ENCODE measurements at regions not wholly inside any gene's neighbourhood (a gene's known extent, or its start where the extent isn't known, plus 50 kb on each side); places are given as distances from the start of the nearest gene placed in this dataset.

- no CpG with 5 or more reads among the region's 1 CpG for WGBS (ENCODE audit: extremely low coverage, insufficient read length, low lambda C conversion rate)
Observed at GRCh38 chr5:75839547-75839946, 122.3 kb upstream of the POC5 start.

More at GRCh38 chr5:75839547-75839946, 122.3 kb upstream of the POC5 start:
- H3K23me2 ChIP-seq (ENCODE audit: insufficient read length, low read depth, low read length, poor library complexity, severe bottlenecking), result no peaks in the 10 kb centered on the region
- H3K4me1 ChIP-seq (ENCODE audit: insufficient read depth, low read length), result no peaks in the 10 kb centered on the region
- no peak for TF ChIP-seq CTCF (conservative IDR thresholded peaks at IDR 0.05)
- no peaks in the 10 kb centered on the region for H3K79me2 ChIP-seq (ENCODE audit: insufficient read depth, low read length)
- H4K8ac ChIP-seq (replicated peaks; ENCODE audit: insufficient read length, low read depth, low read length), result no peak overlapping the region
- H3K23ac ChIP-seq (ENCODE audit: insufficient read length, low read depth, low read length), result no peak overlapping the region
- H2BK5ac ChIP-seq (ENCODE audit: insufficient read length, low read length), result no peak overlapping the region
- no peak overlapping the region for H3K27ac ChIP-seq (ENCODE audit: insufficient read length, low read depth, low read length)
- no peak overlapping the region for H3K27ac Mint-ChIP-seq
- no peak overlapping the region for H3K4ac ChIP-seq (ENCODE audit: low read depth, low read length)
- no peaks in the 10 kb centered on the region for H3K27me3 Mint-ChIP-seq (ENCODE audit: low read depth)
- H3K9ac ChIP-seq (ENCODE audit: extremely low read depth, insufficient read length, low read length), result no peak overlapping the region
- no peak overlapping the region for H3K56ac ChIP-seq (ENCODE audit: insufficient read length, low read depth, low read length)
- no peak overlapping the region for H4K91ac ChIP-seq (ENCODE audit: insufficient read length, low read depth, low read length)
- H3K4me2 ChIP-seq (ENCODE audit: insufficient read depth, insufficient read length, low read length), result no peak overlapping the region
- no peak overlapping the region for H3K14ac ChIP-seq (ENCODE audit: insufficient read depth, low read length)
- no peaks in the 10 kb centered on the region for H3K4me1 Mint-ChIP-seq
- H3T11ph ChIP-seq (ENCODE audit: low read length), result no peak overlapping the region
- no peak overlapping the region for H4K5ac ChIP-seq (ENCODE audit: insufficient read length, low read depth, low read length)
- H3K18ac ChIP-seq (ENCODE audit: insufficient read length, low read depth, low read length), result no peak overlapping the region
- H3K79me1 ChIP-seq (ENCODE audit: insufficient read depth, low read depth, low read length, poor library complexity, severe bottlenecking), result no peaks in the 10 kb centered on the region
- no peak overlapping the region for H2BK15ac ChIP-seq (ENCODE audit: low read depth, low read length)
- no peaks in the 10 kb centered on the region for H3K9me3 ChIP-seq (ENCODE audit: control insufficient read depth, low read depth, low read length)
- no peak overlapping the region for H2BK12ac ChIP-seq (ENCODE audit: insufficient read length, low read depth, low read length)
- H3K36me3 Mint-ChIP-seq (ENCODE audit: insufficient read depth in 1 of 3, low read depth in 3 of 3), result no peaks in the 10 kb centered on the region
- no peak overlapping the region for H2BK20ac ChIP-seq (ENCODE audit: low read depth, low read length, poor library complexity, severe bottlenecking)
- no peak for DNase-seq
- peaks cover 0 to 34% of the 10 kb centered on the region in 2 experiments; a peak in 3 of 5 replicates for H3K9me3 Mint-ChIP-seq
- no peak overlapping the region for H2BK120ac ChIP-seq (ENCODE audit: low read depth, low read length, poor library complexity, severe bottlenecking)
- no peak overlapping the region for H3K4me3 Mint-ChIP-seq
- no peak overlapping the region for H2AFZ ChIP-seq (ENCODE audit: low read length)
- no peaks in the 10 kb centered on the region for H4K20me1 ChIP-seq (ENCODE audit: control insufficient read depth, insufficient read depth, insufficient read length)
- no peaks in the 10 kb centered on the region for H3K27me3 ChIP-seq (ENCODE audit: insufficient read depth, low read length)
- H2AK5ac ChIP-seq (ENCODE audit: insufficient read length, low read length), result no peak overlapping the region

Measured in H9 (cell line).